Breast epithelium (tissue), 4 donors: ENCODE measurements at regions not wholly inside any gene's neighbourhood (a gene's known extent, or its start where the extent isn't known, plus 50 kb on each side); places are given as distances from the start of the nearest gene placed in this dataset.

ENCODE experiments used
- DNase-seq, 2 donors: peaks; one replicate each; pipeline ENCODE4 v3.0.0-alpha.2; 2019; ENCODE audit warnings: low spot score in 2 of 2
- H3K27ac ChIP-seq, 2 donors: fragments of 200-600 bp; sonication (generic) in 1 of 2; one replicate each; pipeline ENCODE4 v1.5.1; 2016 to 2019; ENCODE audit warnings: mild to moderate bottlenecking in 1 of 2
- H3K27me3 ChIP-seq, 2 donors: fragments of 200-600 bp; sonication (generic) in 1 of 2; one replicate each; pipeline versions ENCODE4 v1.5.1 to v1.6.0; 2017 to 2019; ENCODE audit warnings: control low read depth in 1 of 2, mild to moderate bottlenecking in 1 of 2
- H3K36me3 ChIP-seq: fragments of 200-600 bp; one replicate; pipeline ENCODE4 v1.5.1; 2019
- H3K4me1 ChIP-seq, 2 donors: fragments of 200-600 bp; sonication (generic); one replicate each; pipeline ENCODE4 v1.5.1; 2016 to 2019; ENCODE audit warnings: control low read depth in 1 of 2
- H3K4me3 ChIP-seq, 3 donors: fragments of 200-600 bp; sonication (generic); 1 replicate in 2 of 3; 2 replicates in 1 of 3; pipeline ENCODE4 v1.5.1; 2016 to 2019; ENCODE audit warnings: mild to moderate bottlenecking in 3 of 3, moderate library complexity in 2 of 3
- H3K9me3 ChIP-seq, 2 donors: fragments of 200-600 bp; sonication (generic) in 1 of 2; one replicate each; pipeline ENCODE4 v1.5.1; 2016 to 2019; ENCODE audit warnings: control low read depth in 1 of 2
- POLR2A ChIP-seq: fragments of 450-650 bp; IDR thresholded peaks from one replicate; pipeline ENCODE4 v1.6.1; 2016; ENCODE audit warnings: antibody characterized with exemption, mild to moderate bottlenecking, moderate library complexity
- POLR2AphosphoS5 ChIP-seq, 3 donors: sonication (generic); formaldehyde crosslinking; IDR thresholded peaks; one replicate each; pipeline ENCODE4 v1.6.1; 2017; ENCODE audit warnings: antibody characterized with exemption in 3 of 3
- intact Hi-C: fragments of 100-400 bp; cut with DNase I; formaldehyde crosslinking; loops from one replicate; pipeline ENCODE4 v1.15.1; 2023; ENCODE audit warnings: low total_unique reads
- TF ChIP-seq, protein P1 (sequence below), 3 donors: fragments of 450-650 bp; IDR thresholded peaks; one replicate each; pipeline ENCODE4 v1.5.1; 2016 to 2017; ENCODE audit warnings: antibody characterized with exemption in 3 of 3, mild to moderate bottlenecking in 3 of 3, moderate library complexity in 3 of 3

DNA sequence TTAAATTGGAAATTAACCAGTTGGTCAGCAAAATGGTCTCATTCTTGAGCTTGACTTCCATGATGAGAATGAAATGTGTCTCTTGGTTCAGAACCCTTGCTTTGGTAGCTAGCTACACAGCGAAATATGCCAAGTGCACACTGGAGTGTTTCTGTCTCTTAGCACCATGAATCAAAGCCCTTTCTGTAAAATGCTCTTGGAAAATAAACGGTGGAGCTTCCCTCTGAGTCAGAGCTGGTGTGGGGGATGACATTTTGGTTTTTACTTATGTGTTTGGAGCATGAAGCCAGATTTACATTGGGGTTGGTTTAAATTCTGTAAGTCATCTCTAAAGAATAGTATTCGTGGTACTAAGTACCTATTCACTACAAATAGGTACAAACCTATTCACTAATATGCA is 85.1 kb upstream of the NANOGP8 start:
- no peak for DNase-seq
- H3K27me3 ChIP-seq, result no peaks in the 10 kb centered on the region
- H3K27ac ChIP-seq, result no peak overlapping the region
- no peak for TF ChIP-seq POLR2AphosphoS5 (IDR thresholded peaks at IDR 0.05)
- no peak for TF ChIP-seq POLR2A
- TF ChIP-seq, protein P1, sequence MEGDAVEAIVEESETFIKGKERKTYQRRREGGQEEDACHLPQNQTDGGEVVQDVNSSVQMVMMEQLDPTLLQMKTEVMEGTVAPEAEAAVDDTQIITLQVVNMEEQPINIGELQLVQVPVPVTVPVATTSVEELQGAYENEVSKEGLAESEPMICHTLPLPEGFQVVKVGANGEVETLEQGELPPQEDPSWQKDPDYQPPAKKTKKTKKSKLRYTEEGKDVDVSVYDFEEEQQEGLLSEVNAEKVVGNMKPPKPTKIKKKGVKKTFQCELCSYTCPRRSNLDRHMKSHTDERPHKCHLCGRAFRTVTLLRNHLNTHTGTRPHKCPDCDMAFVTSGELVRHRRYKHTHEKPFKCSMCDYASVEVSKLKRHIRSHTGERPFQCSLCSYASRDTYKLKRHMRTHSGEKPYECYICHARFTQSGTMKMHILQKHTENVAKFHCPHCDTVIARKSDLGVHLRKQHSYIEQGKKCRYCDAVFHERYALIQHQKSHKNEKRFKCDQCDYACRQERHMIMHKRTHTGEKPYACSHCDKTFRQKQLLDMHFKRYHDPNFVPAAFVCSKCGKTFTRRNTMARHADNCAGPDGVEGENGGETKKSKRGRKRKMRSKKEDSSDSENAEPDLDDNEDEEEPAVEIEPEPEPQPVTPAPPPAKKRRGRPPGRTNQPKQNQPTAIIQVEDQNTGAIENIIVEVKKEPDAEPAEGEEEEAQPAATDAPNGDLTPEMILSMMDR (IDR thresholded peaks at IDR 0.05), result no peak
- intact Hi-C loops, result no loop called here
- H3K4me1 ChIP-seq, result no peaks in the 10 kb centered on the region
- H3K9me3 ChIP-seq, result no peaks in the 10 kb centered on the region
- no peaks in the 10 kb centered on the region for H3K36me3 ChIP-seq
- no peak overlapping the region for H3K4me3 ChIP-seq

DNA sequence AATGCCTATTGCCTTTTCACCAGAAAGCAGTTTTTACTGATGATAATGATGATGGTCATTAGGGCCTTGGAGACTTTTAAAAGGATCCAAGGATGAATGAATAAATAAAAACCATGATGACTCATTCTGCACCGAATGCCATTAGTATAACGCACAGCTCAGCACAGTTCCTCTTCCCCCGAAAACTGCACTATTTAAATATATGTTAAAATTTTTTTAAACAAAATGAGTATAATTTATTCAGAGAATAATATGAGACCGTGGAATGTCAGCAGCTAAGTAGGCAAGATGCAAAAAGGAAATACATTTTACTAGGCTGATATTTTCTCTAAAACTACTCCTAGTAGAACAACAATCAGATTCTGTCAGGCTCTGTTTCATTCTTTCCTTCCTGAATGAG is 83.4 kb upstream of the NANOGP8 start:
- Histone ChIP-seq H3K4me3 (no peak overlapping the region), H3K27ac (no peak overlapping the region), H3K9me3 (no peaks in the 10 kb centered on the region), H3K36me3 (no peaks in the 10 kb centered on the region), H3K27me3 (no peaks in the 10 kb centered on the region), H3K4me1 (no peaks in the 10 kb centered on the region)
- DNase-seq, result no peak
- intact Hi-C loops, result loop anchor here (10.0 kb wide), 1 partner anchor 274 kb away; no protein-coding TSS in a partner anchor
- no peak for TF ChIP-seq POLR2AphosphoS5 (IDR thresholded peaks at IDR 0.05)
- no peak for TF ChIP-seq POLR2A
- TF ChIP-seq, protein P1 (IDR thresholded peaks at IDR 0.05), result no peak

DNA sequence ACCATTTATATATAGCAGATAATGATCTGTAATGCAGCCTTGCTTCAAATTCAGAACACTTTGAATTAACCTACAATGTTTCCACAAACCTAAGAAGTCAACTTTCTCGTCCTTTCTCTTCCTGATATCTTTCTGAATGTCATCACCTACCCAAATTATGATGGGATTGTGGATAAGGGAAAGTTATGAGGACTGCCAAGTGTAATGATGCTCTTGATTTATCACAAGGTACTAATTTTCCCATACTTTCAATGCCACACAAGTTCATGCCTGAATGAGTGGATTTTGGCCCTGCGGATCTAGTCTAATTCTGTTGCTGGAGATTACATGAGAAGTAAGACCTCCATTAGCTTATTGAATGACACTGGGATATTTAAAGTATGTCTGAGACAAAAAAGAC is 82.6 kb upstream of the NANOGP8 start:
- Histone ChIP-seq H3K36me3 (no peaks in the 10 kb centered on the region), H3K27me3 (no peaks in the 10 kb centered on the region), H3K27ac (no peak overlapping the region), H3K4me1 (no peaks in the 10 kb centered on the region), H3K4me3 (no peak overlapping the region), H3K9me3 (no peaks in the 10 kb centered on the region)
- TF ChIP-seq POLR2A (no peak), POLR2AphosphoS5 (IDR thresholded peaks at IDR 0.05) (no peak)
- TF ChIP-seq, protein P1 (IDR thresholded peaks at IDR 0.05), result no peak
- no peak for DNase-seq
- intact Hi-C loops, result loop anchor here (10.0 kb wide), 1 partner anchor 273 kb away; no protein-coding TSS in a partner anchor

- no peaks in the 10 kb centered on the region for H3K4me1 ChIP-seq
Measured at GRCh38 chr15:35166730-35167359, 81.8 kb upstream of the NANOGP8 start.

DNA sequence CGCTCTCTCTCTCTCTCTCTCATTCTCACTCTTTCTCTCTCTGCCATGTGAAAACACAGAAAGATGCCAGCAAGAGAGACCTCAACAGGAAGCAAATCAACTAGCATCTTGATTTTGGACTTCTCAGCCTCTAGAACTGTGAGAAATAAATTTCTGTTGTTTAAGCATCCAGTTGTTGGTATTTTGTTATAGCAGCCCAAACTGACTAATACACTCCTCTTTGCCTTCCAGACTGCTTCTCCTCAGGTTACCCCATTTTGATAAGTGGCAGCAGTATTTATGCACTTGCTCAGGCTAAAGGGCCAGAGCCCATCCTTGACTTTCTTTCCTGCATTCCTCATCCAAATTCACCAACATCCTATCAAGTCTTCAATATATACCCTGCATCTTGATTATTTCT is 76.6 kb upstream of the NANOGP8 start:
- intact Hi-C loops, result loop anchor here (10.0 kb wide), 1 partner anchor 267 kb away; no protein-coding TSS in a partner anchor

More at GRCh38 chr15:35166730-35167359, 81.8 kb upstream of the NANOGP8 start:
- TF ChIP-seq, protein P1 (IDR thresholded peaks at IDR 0.05), result no peak
- TF ChIP-seq POLR2AphosphoS5 (IDR thresholded peaks at IDR 0.05), result no peak
- no peak for TF ChIP-seq POLR2A
- no peaks in the 10 kb centered on the region for H3K27me3 ChIP-seq
- intact Hi-C loops, result loop anchor here (10.0 kb wide), 1 partner anchor 272 kb away; no protein-coding TSS in a partner anchor
- no peak overlapping the region for H3K27ac ChIP-seq
- no peak for DNase-seq
- no peak overlapping the region for H3K4me3 ChIP-seq
- H3K36me3 ChIP-seq, result no peaks in the 10 kb centered on the region
- no peaks in the 10 kb centered on the region for H3K9me3 ChIP-seq

More for the DNA sequence above, 76.6 kb upstream of the NANOGP8 start:
- Histone ChIP-seq H3K27me3 (no peaks in the 10 kb centered on the region), H3K4me3 (no peak overlapping the region), H3K27ac (no peak overlapping the region), H3K4me1 (no peaks in the 10 kb centered on the region), H3K9me3 (no peaks in the 10 kb centered on the region), H3K36me3 (no peaks in the 10 kb centered on the region)
- no peak for DNase-seq
- no peak for TF ChIP-seq POLR2AphosphoS5 (IDR thresholded peaks at IDR 0.05)
- TF ChIP-seq, protein P1 (IDR thresholded peaks at IDR 0.05), result no peak
- TF ChIP-seq POLR2A, result no peak
